Right cardiac atrium (tissue), 5 donors: ENCODE measurements at regions not wholly inside any gene's neighbourhood (a gene's known extent, or its start where the extent isn't known, plus 50 kb on each side); places are given as distances from the start of the nearest gene placed in this dataset.

ENCODE experiments used
- ATAC-seq, 2 donors: fragments of 200-7000 bp; cut with Tn5 transposase; one replicate each; pipeline versions ENCODE4 v1.8.0 to v1.9.1; 2020; ENCODE audit warnings: moderate library complexity in 2 of 2, mild to moderate bottlenecking in 1 of 2
- DNase-seq, 3 donors: peaks; one replicate each; pipeline ENCODE4 v3.0.0-alpha.2; 2020
- H3K27ac ChIP-seq: one replicate; pipeline ENCODE4 v1.5.1; 2013; ENCODE audit warnings: mild to moderate bottlenecking, low read length, control low read depth, moderate library complexity
- H3K27me3 ChIP-seq: one replicate; pipeline ENCODE4 v1.6.1; 2013; ENCODE audit not compliant: control insufficient read depth, insufficient read depth
- H3K4me1 ChIP-seq: one replicate; pipeline ENCODE4 v1.6.1; 2013; ENCODE audit warnings: low read length; ENCODE audit not compliant: control insufficient read depth, insufficient read depth
- H3K4me3 ChIP-seq: one replicate; pipeline ENCODE4 v1.5.1; 2013; ENCODE audit warnings: low read length, control low read depth
- H3K9me3 ChIP-seq: one replicate; pipeline ENCODE4 v1.6.1; 2013; ENCODE audit warnings: low read length; ENCODE audit not compliant: control insufficient read depth
- WGBS: extraction: QIAGEN DNeasy Blood & Tissue Kit; methylation state at CpG from one replicate; pipeline ENCODE4 v1.1.7; 2013; 5-methylcytosine and 5-hydroxymethylcytosine counted together
- intact Hi-C, 4 donors: fragments of 100-400 bp; cut with DNase I; formaldehyde crosslinking; loops; one replicate each; pipeline versions ENCODE4 v1.11.0 to v1.14.0; 2022 to 2023
- donor health status: healthy with polysubstance abuse.
- donor health status: DM: no; HTN: yes; CAD: no.
- donor health status: DM: no; HTN: no; CAD: no.
- donor health status: DM: no; HTN: yes; CAD: no; lungs with severe emphysema.
- donor health status: DM: yes; HTN: yes; CAD: no.

DNA sequence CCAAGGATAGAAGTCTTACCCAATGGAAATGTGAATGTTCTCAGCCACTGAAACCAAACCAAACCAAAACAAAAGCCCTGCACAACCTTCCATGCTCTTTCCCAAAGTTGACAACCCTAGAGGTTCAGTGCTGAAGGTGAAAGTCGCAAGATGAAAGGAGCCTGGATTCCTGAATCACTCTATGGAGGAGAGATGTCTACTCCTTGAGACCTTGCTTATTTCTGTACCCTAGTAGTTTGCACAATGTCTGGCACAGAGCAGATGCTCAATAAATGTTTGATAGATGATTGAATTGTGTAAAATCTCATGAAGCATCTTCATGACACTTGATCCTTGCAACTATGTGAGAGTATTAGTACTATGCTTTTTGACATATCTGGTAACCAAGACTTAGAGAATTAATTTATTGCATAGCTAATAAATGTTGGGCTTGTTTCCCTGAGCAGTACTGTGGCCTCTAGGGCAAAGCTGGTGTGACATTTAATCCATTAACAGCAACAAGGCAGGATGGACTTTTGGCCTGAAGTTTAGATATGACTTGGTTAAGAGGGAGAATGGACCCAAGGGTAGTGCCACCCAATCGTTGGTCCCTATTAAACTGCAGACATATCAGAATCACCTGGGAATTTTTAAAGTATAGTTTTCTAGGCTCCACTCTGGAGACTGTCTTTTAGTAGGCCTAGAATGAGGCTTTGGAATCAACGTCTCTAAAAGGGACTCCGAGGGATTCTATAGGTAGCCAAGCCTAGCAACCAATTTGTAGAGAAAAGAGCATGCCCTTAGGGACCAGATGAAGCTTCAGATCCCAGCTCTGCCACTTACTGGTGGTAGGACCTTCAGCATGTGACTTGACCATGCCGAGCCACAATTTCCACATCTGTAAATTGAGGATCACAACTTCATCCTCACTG is 145.9 kb downstream of the DDX1 start:
- DNase-seq (no peak), ATAC-seq (no peak)

DNA sequence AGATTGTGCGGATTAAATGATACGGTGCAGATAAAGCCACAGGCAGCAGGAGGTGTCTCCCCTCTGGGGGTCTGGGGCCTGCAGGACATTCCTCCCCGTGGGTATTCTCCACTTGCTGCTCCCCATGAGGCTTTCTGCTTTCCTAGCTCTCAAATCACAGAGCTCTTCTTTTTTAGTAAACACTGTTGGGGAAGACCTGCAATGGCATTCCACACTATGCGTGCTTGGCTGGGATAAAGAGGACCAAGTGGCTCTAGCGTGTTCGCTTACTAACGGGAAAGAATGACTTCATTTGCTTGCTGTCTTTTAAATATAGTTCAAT is 146.5 kb downstream of the DDX1 start:
- ATAC-seq, result no peak
- no peak for DNase-seq
- WGBS, result 89% methylated on average over 7 of the region's 7 CpGs
- Histone ChIP-seq H3K27me3 (no peaks in the 10 kb centered on the region), H3K4me3 (no peak overlapping the region), H3K27ac (no peak overlapping the region), H3K4me1 (peaks cover 4% of the 10 kb centered on the region), H3K9me3 (no peaks in the 10 kb centered on the region)
- intact Hi-C loops, result no loop called here

More for the DNA sequence above, 145.9 kb downstream of the DDX1 start:
- no peaks in the 10 kb centered on the region for H3K9me3 ChIP-seq
- no peak overlapping the region for H3K4me3 ChIP-seq
- 96% methylated on average over 5 of the region's 5 CpGs for WGBS
- no peaks in the 10 kb centered on the region for H3K27me3 ChIP-seq
- intact Hi-C loops, result no loop called here
- H3K4me1 ChIP-seq, result peaks cover 4% of the 10 kb centered on the region
- no peak overlapping the region for H3K27ac ChIP-seq

DNA sequence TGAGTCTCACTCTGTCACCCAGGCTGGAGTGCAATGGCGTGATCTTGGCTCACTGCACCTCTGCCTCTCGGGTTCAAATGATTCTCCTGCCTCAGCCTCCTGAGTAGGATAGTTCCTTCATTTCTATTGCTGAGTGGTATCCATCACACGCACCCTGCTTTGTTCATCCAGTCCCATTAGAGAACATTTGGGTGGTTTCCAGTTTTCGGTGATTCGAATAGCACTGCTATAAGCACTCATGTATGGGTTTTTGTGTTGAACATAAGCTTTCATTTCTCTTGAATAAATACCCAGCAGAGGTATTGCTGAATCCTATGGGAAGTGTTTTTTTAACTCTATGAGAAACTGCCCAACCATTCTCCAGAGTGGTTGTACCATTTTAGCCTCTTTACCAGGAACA is 147.3 kb downstream of the DDX1 start:
- H3K4me1 ChIP-seq, result peaks cover 4% of the 10 kb centered on the region
- DNase-seq, result no peak
- intact Hi-C loops, result no loop called here
- WGBS, result 81% methylated on average over 5 of the region's 5 CpGs
- H3K27ac ChIP-seq, result no peak overlapping the region
- H3K27me3 ChIP-seq, result no peaks in the 10 kb centered on the region
- H3K9me3 ChIP-seq, result no peaks in the 10 kb centered on the region
- no peak for ATAC-seq
- no peak overlapping the region for H3K4me3 ChIP-seq

DNA sequence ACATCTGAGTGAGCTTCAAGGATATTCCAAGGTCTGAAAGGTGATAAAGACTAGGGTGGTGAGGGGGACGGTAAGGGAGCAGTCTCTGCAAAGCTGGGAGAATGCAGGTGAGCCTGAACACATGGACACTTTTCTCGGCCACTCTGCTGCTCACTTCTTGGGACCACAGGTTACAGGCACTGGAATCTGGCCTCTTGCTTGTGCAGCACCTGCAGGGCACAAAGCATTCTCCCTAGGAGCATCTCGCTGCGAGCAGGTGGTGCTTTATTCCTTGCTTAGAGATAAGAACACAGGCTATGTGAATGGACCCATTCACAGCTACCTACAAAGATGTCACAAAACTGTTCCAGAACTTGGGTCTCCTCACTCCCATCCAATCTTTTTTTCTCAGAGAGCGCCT is 153.2 kb downstream of the DDX1 start:
- DNase-seq (no peak), ATAC-seq (no peak)
- peaks cover 2% of the 10 kb centered on the region for H3K4me1 ChIP-seq
- 96% methylated on average over 5 of the region's 5 CpGs for WGBS
- no peak overlapping the region for H3K4me3 ChIP-seq
- intact Hi-C loops, result no loop called here
- H3K27ac ChIP-seq, result no peak overlapping the region
- H3K9me3 ChIP-seq, result no peaks in the 10 kb centered on the region
- H3K27me3 ChIP-seq, result no peaks in the 10 kb centered on the region

DNA sequence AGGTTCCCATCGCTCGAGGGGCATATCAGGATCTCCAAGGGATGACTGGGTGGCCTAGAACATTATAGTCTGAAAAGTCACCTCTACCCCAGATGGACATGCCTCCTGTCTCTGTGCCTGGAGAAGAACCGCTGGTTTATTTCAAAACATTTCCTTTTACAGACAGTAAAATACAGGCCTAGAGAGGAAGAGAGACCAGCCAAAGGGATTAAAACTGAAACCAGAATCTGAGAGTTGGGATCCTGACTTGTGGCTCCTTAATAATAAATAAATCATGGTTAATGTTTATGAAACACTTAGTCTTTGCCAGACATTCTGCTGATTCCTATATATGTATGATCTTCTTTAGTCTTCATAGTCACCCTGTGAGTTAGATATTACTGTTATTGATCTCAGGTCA is 153.7 kb downstream of the DDX1 start:
- no peak overlapping the region for H3K4me3 ChIP-seq
- intact Hi-C loops, result no loop called here
- DNase-seq (no peak), ATAC-seq (no peak)
- no peaks in the 10 kb centered on the region for H3K27me3 ChIP-seq
- WGBS, result 78% methylated on average over 3 of the region's 3 CpGs
- no peaks in the 10 kb centered on the region for H3K9me3 ChIP-seq
- peaks cover 6% of the 10 kb centered on the region for H3K4me1 ChIP-seq
- no peak overlapping the region for H3K27ac ChIP-seq

DNA sequence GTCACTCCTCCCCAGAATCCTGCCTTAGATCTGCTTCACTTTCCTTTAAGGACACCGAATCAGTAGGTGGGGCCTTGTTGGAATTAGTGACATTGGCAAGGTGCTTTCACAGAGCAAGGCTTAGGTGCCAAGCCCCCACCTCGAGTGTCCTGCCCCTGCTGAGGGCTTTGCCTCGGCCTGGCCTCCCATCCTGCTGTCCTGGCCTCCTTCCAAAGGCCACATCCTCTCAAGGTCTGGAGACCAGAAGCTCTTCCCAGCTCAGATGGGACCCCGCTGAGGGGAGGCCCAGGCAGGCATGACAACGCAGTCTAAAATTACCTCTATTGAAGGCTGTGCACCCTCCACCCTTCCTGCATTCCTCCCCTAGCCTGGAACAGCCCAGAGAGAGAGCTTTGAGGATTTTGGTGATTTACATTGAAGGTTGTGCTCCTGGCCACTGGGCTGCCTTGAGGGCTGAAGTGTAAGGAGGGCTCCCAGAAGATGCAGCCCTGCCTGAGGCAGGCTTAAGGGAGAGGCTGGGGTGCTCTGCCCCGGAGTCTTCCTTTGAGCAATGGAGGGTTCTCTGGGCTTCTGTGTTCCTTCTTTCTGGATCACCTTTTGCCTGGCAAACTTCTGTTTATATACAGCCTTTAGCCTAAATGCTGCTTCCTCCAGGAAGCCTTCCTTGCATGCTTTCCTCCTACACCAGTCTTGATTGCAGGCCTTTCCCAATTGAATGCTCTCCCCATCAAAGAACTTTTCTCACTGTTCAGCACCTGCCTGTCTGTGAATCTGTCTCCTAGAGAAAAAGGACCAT is 154.4 kb downstream of the DDX1 start:
- peak in 2 of 3 donors; percentile 40 to 62 for DNase-seq
- WGBS, result 59% methylated on average over 6 of the region's 6 CpGs

DNA sequence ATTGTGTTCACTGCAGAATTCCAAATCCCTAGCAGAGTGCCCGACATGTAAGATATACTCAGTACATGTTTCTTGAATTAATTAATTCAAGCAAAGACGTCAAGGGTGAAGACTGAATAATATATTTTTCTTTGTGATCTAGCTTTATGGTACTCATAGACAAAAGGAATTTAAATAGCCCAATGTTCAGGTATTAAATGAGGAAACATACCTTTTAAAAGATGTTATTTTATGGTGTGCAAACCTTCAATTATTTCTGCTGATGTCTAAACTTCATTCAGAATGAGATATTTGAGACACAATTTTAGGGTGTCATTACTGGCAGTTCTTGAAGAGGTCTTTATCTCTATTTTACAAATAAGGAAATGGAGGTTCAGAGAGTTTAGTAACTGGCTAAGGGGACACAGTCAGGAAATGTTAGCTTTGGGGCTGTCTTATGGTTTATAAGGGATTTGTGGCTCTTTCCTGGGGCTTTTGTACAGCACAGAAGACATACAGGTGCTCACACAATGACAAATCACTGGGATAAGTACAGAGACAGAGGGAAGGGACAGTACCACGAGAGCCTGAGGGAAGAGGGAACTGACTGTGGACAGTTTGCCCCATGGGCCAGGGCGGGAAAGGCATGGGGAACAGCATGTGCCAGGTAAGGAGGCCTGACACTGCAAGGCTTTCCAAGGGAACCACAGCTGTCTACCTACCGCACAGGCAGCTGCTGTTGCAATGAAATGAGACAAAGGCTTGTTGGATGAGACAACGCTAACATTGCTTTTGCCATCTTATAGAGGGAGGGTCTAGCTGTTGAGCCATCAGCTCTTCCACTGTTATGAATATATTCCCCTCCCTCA is 155.3 kb downstream of the DDX1 start:
- Histone ChIP-seq H3K9me3 (no peaks in the 10 kb centered on the region), H3K4me3 (no peak overlapping the region), H3K27ac (no peak overlapping the region), H3K27me3 (no peaks in the 10 kb centered on the region), H3K4me1 (peaks cover 11% of the 10 kb centered on the region)
- DNase-seq, result no peak
- intact Hi-C loops, result no loop called here
- no peak for ATAC-seq
- 93% methylated on average over 6 of the region's 6 CpGs for WGBS

More for the DNA sequence above, 154.4 kb downstream of the DDX1 start:
- Histone ChIP-seq H3K9me3 (no peaks in the 10 kb centered on the region), H3K4me1 (peaks cover 11% of the 10 kb centered on the region), H3K27ac (no peak overlapping the region), H3K27me3 (no peaks in the 10 kb centered on the region), H3K4me3 (no peak overlapping the region)
- intact Hi-C loops, result no loop called here
- ATAC-seq, result peak; percentile 34 to 54

DNA sequence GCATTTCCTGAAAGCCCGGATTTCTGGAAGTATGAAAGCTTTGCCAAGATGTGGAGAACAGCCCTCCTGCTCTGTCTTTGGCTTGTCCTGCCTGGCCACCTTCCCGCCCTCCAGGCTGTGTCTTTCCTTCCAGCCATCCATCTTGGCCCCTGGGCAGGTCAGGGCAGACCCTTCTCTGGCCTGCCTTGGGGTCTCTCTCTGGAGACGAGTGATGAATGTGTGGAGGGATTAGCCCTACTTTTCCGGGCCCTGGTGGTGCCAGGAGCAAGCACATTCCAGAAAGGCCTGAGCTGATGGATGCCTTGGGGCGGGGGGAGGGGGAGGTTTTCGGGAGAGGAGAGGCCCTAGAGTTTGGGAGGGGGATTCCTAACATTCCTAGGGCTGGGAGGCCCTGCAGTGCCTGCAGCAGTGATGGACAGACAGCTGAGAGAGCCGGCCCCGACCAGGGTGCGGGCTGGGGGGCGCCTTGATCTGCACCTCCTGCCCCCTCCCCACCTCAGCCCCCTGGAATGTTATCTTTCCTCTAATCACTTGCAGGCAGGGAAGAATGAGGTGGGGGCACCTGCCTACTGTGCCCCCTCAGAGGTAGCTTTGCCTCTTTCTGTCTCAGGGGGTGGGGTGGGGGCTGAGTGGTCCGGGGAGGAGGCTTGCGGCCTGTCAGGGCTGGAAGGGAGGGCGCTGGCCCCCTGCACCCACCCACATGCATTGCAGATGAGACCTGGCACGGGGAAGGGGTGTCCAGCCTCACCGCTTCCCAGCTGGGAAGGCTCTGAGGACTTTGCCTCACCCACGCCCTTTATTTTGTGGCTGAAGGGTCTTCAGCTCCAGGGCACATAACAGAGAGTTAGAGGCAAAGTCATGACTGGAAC is 156.2 kb downstream of the DDX1 start:
- Histone ChIP-seq H3K27ac (no peak overlapping the region), H3K4me3 (no peak overlapping the region), H3K4me1 (peaks cover 11% of the 10 kb centered on the region), H3K27me3 (no peaks in the 10 kb centered on the region), H3K9me3 (no peaks in the 10 kb centered on the region)
- ATAC-seq, result no peak
- WGBS, result 73% methylated on average over 16 of the region's 16 CpGs
- no peak for DNase-seq
- intact Hi-C loops, result no loop called here

DNA sequence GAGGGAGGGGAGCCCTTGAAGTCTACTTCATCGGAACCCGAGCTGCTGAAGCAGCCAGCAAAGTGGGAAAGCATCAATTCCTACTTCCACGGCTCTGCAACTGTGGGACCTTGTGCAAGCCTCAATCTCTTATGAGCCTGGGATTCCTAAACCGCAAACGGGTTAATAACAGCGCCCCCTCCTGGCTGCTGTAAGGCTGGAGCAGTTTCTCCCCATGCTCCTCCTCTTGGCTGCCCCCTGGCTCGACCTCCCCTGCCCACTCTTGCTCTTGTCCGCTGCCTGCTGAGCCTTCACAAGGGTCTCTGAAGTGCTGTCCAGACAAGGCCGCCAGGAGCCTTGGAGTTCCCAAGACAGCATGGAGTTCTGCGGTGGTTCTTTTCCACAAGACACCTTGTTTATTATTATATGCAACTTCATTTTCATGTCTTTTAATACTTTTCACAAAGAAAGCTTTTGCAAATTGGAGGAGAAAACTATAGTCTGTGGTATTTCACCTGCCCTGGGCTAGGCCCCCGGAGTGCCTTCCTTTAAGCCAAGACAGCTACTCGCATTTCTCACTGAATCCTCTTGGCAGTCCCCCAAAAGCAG is 157.2 kb downstream of the DDX1 start:
- H3K4me1 ChIP-seq, result peaks cover 11% of the 10 kb centered on the region
- no peak overlapping the region for H3K27ac ChIP-seq
- no peak for ATAC-seq
- H3K4me3 ChIP-seq, result no peak overlapping the region
- intact Hi-C loops, result no loop called here
- DNase-seq, result no peak
- 85% methylated on average over 12 of the region's 12 CpGs for WGBS
- H3K9me3 ChIP-seq, result no peaks in the 10 kb centered on the region
- H3K27me3 ChIP-seq, result no peaks in the 10 kb centered on the region
